Naive B cell (primary cell): ENCODE measurements at regions not wholly inside any gene's neighbourhood (a gene's known extent, or its start where the extent isn't known, plus 50 kb on each side); places are given as distances from the start of the nearest gene placed in this dataset.

ENCODE experiments used
- ATAC-seq, 2 donors: fragments of 150-1000 bp; cut with Tn5 transposase; 2 replicates each; pipeline ENCODE4 v1.10.0; 2021; ENCODE audit warnings: low read depth in 2 of 2, mild to moderate bottlenecking in 2 of 2, moderate library complexity in 2 of 2
- DNase-seq: peaks from one replicate; pipeline ENCODE4 v3.0.0; 2022
- H3K27ac Mint-ChIP-seq, 6 donors: one replicate each; pipeline ENCODE4 v1.8.0; 2020 to 2022; ENCODE audit warnings: mild to moderate bottlenecking in 6 of 6, mixed read lengths in 6 of 6, moderate library complexity in 5 of 6, inconsistent platforms in 2 of 6
- H3K27me3 Mint-ChIP-seq, 3 donors: one replicate each; pipeline ENCODE4 v1.8.0; 2021 to 2022; ENCODE audit warnings: mixed read lengths in 3 of 3, mild to moderate bottlenecking in 1 of 3
- H3K36me3 Mint-ChIP-seq, 2 donors: one replicate each; pipeline ENCODE4 v1.8.0; 2020 to 2022; ENCODE audit warnings: mixed read lengths in 2 of 2, inconsistent platforms in 1 of 2, mild to moderate bottlenecking in 1 of 2
- H3K4me1 Mint-ChIP-seq, 3 donors: one replicate each; pipeline ENCODE4 v1.8.0; 2020 to 2022; ENCODE audit warnings: mixed read lengths in 3 of 3, inconsistent platforms in 1 of 3, mild to moderate bottlenecking in 1 of 3, moderate library complexity in 1 of 3
- H3K4me3 Mint-ChIP-seq, 8 donors: one replicate each; pipeline ENCODE4 v1.8.0; 2020 to 2022; ENCODE audit warnings: mild to moderate bottlenecking in 8 of 8, mixed read lengths in 8 of 8, moderate library complexity in 8 of 8, inconsistent platforms in 2 of 8
- H3K9me3 Mint-ChIP-seq, 7 donors: one replicate each; pipeline ENCODE4 v1.8.0; 2020 to 2022; ENCODE audit warnings: mixed read lengths in 7 of 7, mild to moderate bottlenecking in 5 of 7, inconsistent platforms in 2 of 7, moderate library complexity in 1 of 7

DNA sequence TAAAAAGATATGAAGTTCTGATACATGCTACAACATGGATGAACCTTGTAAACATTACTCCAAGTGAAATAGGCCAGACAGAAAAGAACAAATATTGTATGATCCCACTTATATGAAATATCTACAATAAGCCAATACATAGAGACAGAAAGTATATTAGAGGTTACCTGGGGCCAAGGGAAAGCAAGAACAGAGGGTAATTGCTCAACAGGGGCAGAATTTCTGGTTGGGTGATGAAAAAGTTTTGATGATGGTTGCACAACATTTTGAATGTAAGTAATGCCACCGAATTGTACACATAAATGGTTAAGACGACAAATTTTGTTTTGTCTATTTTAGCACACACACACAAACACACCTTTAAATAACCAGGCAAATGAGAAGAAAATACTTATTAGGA, 268.4 kb downstream of the FOXO1 start:
- no peak for ATAC-seq
- Mint-ChIP-seq H3K4me1 (peaks cover 19 to 25% (median 20%) of the 10 kb centered on the region in 3 donors), H3K4me3 (no peak overlapping the region), H3K36me3 (no peaks in the 10 kb centered on the region), H3K27ac (no peak overlapping the region), H3K9me3 (no peaks in the 10 kb centered on the region), H3K27me3 (no peaks in the 10 kb centered on the region)
- no peak for DNase-seq

GRCh38 chr13:40399756-40400155, 266.7 kb downstream of the FOXO1 start:
- Mint-ChIP-seq H3K27me3 (no peaks in the 10 kb centered on the region), H3K4me1 (peaks cover 30 to 37% (median 35%) of the 10 kb centered on the region in 3 donors), H3K4me3 (no peak overlapping the region), H3K36me3 (no peaks in the 10 kb centered on the region), H3K9me3 (no peaks in the 10 kb centered on the region), H3K27ac (peak overlapping the region in 1 of 6 donors; percentile 63)
- no peak for DNase-seq
- ATAC-seq, result no peak

DNA sequence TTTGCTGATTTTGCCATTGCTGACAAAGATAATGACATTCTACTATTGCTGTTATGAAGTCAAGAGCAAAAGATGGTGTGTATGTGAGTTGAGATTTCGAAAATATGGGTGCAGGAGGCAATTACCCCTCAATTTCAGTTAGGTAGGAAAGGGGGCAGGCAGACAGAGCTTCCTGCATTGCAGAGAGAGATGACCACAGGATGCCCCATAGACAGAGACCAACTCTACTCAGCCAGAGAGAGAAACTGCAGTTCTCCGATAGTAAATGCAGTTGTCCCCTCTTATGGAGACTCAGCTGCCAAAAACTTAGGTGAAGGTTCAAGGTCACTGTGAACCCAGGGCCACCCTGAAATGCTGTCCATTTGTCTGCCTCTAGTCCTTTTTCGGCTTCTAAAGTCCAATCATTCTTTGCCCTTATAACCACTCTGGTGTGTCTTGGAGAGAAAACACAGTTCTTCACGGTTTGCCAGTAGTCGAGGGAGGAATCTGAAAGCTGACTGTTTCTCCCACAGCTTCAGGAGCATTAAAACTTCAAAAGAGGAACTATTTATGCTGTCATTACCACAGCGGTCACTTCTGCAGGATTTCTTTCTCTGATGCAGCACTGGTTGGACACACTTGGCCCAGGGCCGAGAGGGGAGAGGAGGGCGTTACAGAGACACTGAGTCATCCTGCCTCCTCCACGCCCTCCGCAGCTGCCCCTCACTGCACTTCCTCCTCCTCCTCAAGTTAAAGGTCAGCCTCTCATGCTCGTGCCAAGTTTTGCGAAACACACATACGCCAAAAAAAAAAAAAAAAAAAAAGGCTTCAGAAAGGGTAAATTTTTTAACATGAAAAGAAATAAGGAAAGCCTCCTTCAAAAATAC, 264.3 kb downstream of the FOXO1 start:
- H3K27ac Mint-ChIP-seq, result peak overlapping the region in 3 of 6 donors; percentile 47 to 86 (median 67)
- ATAC-seq (peak; percentile 63 to 71), DNase-seq (peak; percentile 29)
- H3K36me3 Mint-ChIP-seq, result no peaks in the 10 kb centered on the region
- peaks cover 36 to 42% (median 41%) of the 10 kb centered on the region in 3 donors for H3K4me1 Mint-ChIP-seq
- no peaks in the 10 kb centered on the region for H3K9me3 Mint-ChIP-seq
- peak overlapping the region; percentile 16 to 91 (median 81) for H3K4me3 Mint-ChIP-seq
- H3K27me3 Mint-ChIP-seq, result no peaks in the 10 kb centered on the region

- Mint-ChIP-seq H3K4me1 (peaks cover 36 to 42% (median 41%) of the 10 kb centered on the region in 3 donors), H3K27ac (peak overlapping the region in 2 of 6 donors; percentile 42 to 85), H3K4me3 (peak overlapping the region in 5 of 8 donors; percentile 72 to 91 (median 81)), H3K27me3 (no peaks in the 10 kb centered on the region), H3K36me3 (no peaks in the 10 kb centered on the region), H3K9me3 (no peaks in the 10 kb centered on the region)
- DNase-seq, result no peak
- ATAC-seq, result no peak
These were observed 263.5 kb downstream of the FOXO1 start for GRCh38 chr13:40402931-40403431.

DNA sequence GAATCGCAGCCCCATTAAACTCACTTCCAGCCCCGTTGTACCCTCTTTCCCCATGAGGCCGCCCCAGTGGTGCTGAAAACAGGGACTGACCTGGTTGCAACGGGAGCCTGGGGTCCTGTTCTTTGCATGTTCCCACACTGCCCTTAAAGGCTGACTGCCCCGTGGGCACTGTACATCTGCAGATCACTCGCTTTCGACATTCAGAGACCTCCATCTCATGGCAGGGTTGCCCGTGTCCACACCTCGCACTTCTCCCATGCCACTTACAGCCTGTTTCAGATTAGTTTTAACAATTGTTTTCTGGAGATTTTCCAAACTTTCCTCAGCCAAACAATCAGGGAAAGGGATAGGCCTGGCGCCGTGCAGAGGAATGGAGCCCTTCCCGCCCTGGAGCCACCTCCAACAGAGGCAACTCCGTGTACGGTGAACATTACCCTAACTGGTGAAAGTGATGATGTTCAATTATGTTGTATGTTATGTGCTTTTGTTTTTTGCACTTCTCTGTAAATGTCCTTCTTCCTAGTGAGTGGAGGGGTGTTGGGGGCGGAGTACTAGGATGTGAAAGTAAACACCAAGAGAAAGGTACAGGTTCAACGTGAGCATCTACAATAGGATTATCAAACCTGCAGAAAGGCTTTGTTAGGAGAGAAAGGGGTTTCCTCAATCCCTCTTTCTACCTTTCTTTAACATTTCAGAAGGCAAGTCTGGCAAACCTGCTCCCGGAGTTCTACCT, 262.8 kb downstream of the FOXO1 start:
- Mint-ChIP-seq H3K4me1 (peaks cover 36 to 42% (median 41%) of the 10 kb centered on the region in 3 donors), H3K27ac (peak overlapping the region in 2 of 6 donors; percentile 61 to 94), H3K27me3 (no peaks in the 10 kb centered on the region), H3K9me3 (no peaks in the 10 kb centered on the region), H3K4me3 (peak overlapping the region in 2 of 8 donors; percentile 3 to 25), H3K36me3 (no peaks in the 10 kb centered on the region)
- no peak for DNase-seq
- ATAC-seq, result no peak

- Mint-ChIP-seq H3K4me3 (no peak overlapping the region), H3K27ac (peak overlapping the region in 1 of 6 donors; percentile 80), H3K4me1 (peaks cover 36 to 43% (median 41%) of the 10 kb centered on the region in 3 donors), H3K27me3 (no peaks in the 10 kb centered on the region), H3K9me3 (no peaks in the 10 kb centered on the region), H3K36me3 (no peaks in the 10 kb centered on the region)
- DNase-seq, result no peak
- ATAC-seq, result no peak
These were observed 262.0 kb downstream of the FOXO1 start for GRCh38 chr13:40404407-40404806.

GRCh38 chr13:40404967-40405716, 261.3 kb downstream of the FOXO1 start:
- ATAC-seq, result no peak
- H3K27ac Mint-ChIP-seq, result peak overlapping the region in 4 of 6 donors; percentile 6 to 89 (median 82)
- no peaks in the 10 kb centered on the region for H3K27me3 Mint-ChIP-seq
- no peaks in the 10 kb centered on the region for H3K36me3 Mint-ChIP-seq
- peaks cover 0 to under 1% (median 0%) of the 10 kb centered on the region in 7 donors for H3K9me3 Mint-ChIP-seq
- no peak for DNase-seq
- peaks cover 36 to 46% (median 41%) of the 10 kb centered on the region in 3 donors for H3K4me1 Mint-ChIP-seq
- H3K4me3 Mint-ChIP-seq, result no peak overlapping the region

DNA sequence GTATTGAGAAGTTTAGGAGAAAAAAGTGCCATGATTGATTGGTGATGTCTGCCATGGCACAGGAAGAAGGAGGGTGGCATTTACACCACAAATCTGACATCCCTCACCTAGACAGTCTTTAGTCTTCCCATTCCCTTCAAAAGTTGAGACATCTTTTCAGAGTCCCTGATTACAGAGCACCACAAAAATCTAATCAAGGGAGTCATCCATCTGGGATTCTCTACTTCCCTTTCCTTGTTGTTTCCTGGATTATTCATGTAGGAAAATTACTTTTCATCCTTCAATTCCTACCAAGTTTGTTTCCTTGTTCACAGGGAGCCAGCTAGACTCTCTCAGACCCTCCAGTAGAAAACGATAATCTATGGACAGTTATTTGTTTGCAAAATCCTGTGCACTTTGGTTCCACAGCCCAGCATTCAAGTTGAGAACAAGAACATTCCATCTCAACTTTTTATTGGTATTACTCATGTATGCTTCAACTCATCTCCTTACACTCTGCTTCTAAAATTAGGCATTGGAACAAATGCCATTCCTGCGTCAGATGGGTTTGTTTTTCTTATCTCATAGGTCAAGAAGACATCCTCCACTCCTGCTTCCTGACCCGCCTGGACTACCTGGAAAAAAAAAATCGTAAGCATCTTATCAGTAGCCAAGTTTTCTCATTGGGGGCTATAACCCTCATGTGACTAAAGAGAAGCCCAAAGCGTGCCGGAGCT, 259.9 kb downstream of the FOXO1 start:
- DNase-seq, result no peak
- H3K4me3 Mint-ChIP-seq, result no peak overlapping the region
- H3K27me3 Mint-ChIP-seq, result no peaks in the 10 kb centered on the region
- H3K9me3 Mint-ChIP-seq, result peaks cover 0 to 7% (median 3%) of the 10 kb centered on the region in 7 donors
- peaks cover 32 to 43% (median 32%) of the 10 kb centered on the region in 3 donors for H3K4me1 Mint-ChIP-seq
- ATAC-seq, result no peak
- no peak overlapping the region for H3K27ac Mint-ChIP-seq
- H3K36me3 Mint-ChIP-seq, result no peaks in the 10 kb centered on the region

DNA sequence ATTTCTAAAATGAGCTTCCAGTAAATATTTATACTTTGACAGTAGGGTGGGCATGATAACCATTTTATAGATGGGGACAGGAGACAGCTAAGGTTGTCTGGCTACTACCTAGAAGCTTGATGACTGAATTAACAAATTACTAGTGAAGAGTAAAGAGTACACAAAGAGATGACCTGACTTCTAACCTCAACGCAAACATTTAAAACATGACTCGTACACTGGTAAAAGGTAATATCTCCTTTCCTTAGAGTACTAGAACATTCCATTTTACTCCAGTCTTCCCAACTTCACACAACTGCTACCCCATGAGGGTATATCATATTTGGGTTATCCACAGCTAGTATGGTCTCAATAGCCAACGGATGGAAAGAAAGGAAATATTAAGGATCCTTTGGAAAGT, 258.9 kb downstream of the FOXO1 start:
- peak overlapping the region in 1 of 6 donors; percentile 29 for H3K27ac Mint-ChIP-seq
- peaks cover 24 to 33% (median 25%) of the 10 kb centered on the region in 3 donors for H3K4me1 Mint-ChIP-seq
- H3K27me3 Mint-ChIP-seq, result no peaks in the 10 kb centered on the region
- DNase-seq (no peak), ATAC-seq (no peak)
- H3K36me3 Mint-ChIP-seq, result no peaks in the 10 kb centered on the region
- peaks cover 0 to 7% (median 3%) of the 10 kb centered on the region in 7 donors for H3K9me3 Mint-ChIP-seq
- H3K4me3 Mint-ChIP-seq, result no peak overlapping the region

- Mint-ChIP-seq H3K36me3 (no peaks in the 10 kb centered on the region), H3K4me3 (no peak overlapping the region), H3K4me1 (peaks cover 21 to 27% (median 21%) of the 10 kb centered on the region in 3 donors), H3K27me3 (no peaks in the 10 kb centered on the region), H3K27ac (no peak overlapping the region), H3K9me3 (peaks cover 0 to 7% (median 3%) of the 10 kb centered on the region in 7 donors)
- DNase-seq (no peak), ATAC-seq (no peak)
These were observed 257.8 kb downstream of the FOXO1 start for GRCh38 chr13:40408602-40409001.

DNA sequence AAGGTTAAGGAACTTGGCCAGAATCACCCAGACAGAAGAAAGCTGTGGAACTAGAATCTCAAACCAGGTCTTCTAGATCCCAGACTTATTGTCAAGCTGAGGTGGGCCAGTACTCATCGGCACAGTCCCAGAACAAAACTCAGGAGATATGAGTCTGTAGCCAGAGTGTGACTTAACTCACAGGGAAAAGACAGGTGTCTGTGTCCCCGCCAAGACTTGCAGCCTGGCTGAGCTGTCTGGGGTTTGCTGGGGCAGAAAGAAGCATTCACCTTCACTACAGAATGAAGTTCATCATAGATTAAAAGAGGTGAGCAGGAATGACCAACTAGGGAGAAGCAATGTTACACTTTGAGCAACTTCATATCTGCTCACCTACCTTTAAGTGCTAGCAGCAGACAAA, 257.2 kb downstream of the FOXO1 start:
- Mint-ChIP-seq H3K27me3 (no peaks in the 10 kb centered on the region), H3K36me3 (no peaks in the 10 kb centered on the region), H3K4me3 (no peak overlapping the region), H3K9me3 (peaks cover 0 to 7% (median 3%) of the 10 kb centered on the region in 7 donors), H3K4me1 (peaks cover 16 to 21% (median 19%) of the 10 kb centered on the region in 3 donors), H3K27ac (peak overlapping the region in 1 of 6 donors; percentile 27)
- DNase-seq, result no peak
- ATAC-seq, result no peak

DNA sequence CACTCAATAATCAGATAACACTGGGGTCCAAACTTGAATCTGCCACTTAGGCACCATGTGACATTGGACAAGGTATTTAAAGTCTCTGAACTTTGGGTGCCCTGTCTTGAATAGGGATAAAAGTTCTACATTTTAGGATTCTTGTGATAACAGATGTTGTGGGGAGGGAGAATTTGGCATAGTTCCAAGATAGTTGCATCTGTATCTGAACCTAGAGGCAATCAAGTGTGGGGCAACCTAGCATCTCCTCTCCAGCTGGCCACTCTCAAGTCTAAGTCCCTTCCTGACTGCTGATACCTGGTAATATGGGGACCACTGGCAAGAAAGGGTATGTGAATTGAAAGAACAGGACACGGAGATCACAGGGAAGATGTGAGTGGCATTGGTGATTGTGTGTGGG, 256.1 kb downstream of the FOXO1 start:
- Mint-ChIP-seq H3K4me3 (no peak overlapping the region), H3K36me3 (no peaks in the 10 kb centered on the region), H3K27me3 (no peaks in the 10 kb centered on the region), H3K4me1 (peaks cover 10 to 14% (median 13%) of the 10 kb centered on the region in 3 donors), H3K27ac (peak overlapping the region in 2 of 6 donors; percentile 1 to 27), H3K9me3 (peaks cover 0 to 7% (median 3%) of the 10 kb centered on the region in 7 donors)
- DNase-seq (no peak), ATAC-seq (no peak)
